ENCODE measurements at regions not wholly inside any gene's neighbourhood (a gene's known extent, or its start where the extent isn't known, plus 50 kb on each side); places are given as distances from the start of the nearest gene placed in this dataset.

- TF ChIP-seq CTCF (IDR thresholded peaks at IDR 0.05; ENCODE audit: insufficient read depth, low read depth, low read length, missing control alignments) = no peak
- no peak overlapping the region for H3K4me3 ChIP-seq (ENCODE audit: low read depth, low read length)
- no peak for DNase-seq (ENCODE audit: low read depth)
Measured at GRCh38 chr11:21894492-21894891, 298.4 kb upstream of the ANO5 start.

- no peak overlapping the region for H3K4me3 ChIP-seq (ENCODE audit: low read depth, low read length)
- no peak for DNase-seq (ENCODE audit: low read depth)
- no peak for TF ChIP-seq CTCF (IDR thresholded peaks at IDR 0.05; ENCODE audit: insufficient read depth, low read depth, low read length, missing control alignments)
Measured at GRCh38 chr11:21895686-21896085, 297.2 kb upstream of the ANO5 start.

GRCh38 chr11:21896216-21896615 lies 296.7 kb upstream of the ANO5 start:
- no peak overlapping the region for H3K4me3 ChIP-seq (ENCODE audit: low read depth, low read length)
- TF ChIP-seq CTCF (IDR thresholded peaks at IDR 0.05; ENCODE audit: insufficient read depth, low read depth, low read length, missing control alignments) = no peak
- DNase-seq (ENCODE audit: low read depth) = no peak

GRCh38 chr11:21896746-21897602 lies 295.9 kb upstream of the ANO5 start:
- TF ChIP-seq CTCF (IDR thresholded peaks at IDR 0.05; ENCODE audit: insufficient read depth, low read depth, low read length, missing control alignments) = no peak
- no peak overlapping the region for H3K4me3 ChIP-seq (ENCODE audit: low read depth, low read length)
- no peak for DNase-seq (ENCODE audit: low read depth)

GRCh38 chr11:21897752-21898151 lies 295.1 kb upstream of the ANO5 start:
- no peak overlapping the region for H3K4me3 ChIP-seq (ENCODE audit: low read depth, low read length)
- no peak for TF ChIP-seq CTCF (IDR thresholded peaks at IDR 0.05; ENCODE audit: insufficient read depth, low read depth, low read length, missing control alignments)
- DNase-seq (ENCODE audit: low read depth) = no peak

GRCh38 chr11:21908211-21908610 lies 284.7 kb upstream of the ANO5 start:
- H3K4me3 ChIP-seq (ENCODE audit: low read depth, low read length) = no peak overlapping the region
- TF ChIP-seq CTCF (IDR thresholded peaks at IDR 0.05; ENCODE audit: insufficient read depth, low read depth, low read length, missing control alignments) = no peak
- DNase-seq (ENCODE audit: low read depth) = no peak

- no peak for DNase-seq (ENCODE audit: low read depth)
- H3K4me3 ChIP-seq (ENCODE audit: low read depth, low read length) = no peak overlapping the region
- no peak for TF ChIP-seq CTCF (IDR thresholded peaks at IDR 0.05; ENCODE audit: insufficient read depth, low read depth, low read length, missing control alignments)
Measured at GRCh38 chr11:21909145-21909544, 283.7 kb upstream of the ANO5 start.

Measured in GM12865 (cell line).